Activated B cell treated with CpG ODN at 0.5 μM for 24 hours (primary cell): ENCODE measurements at regions not wholly inside any gene's neighbourhood (a gene's known extent, or its start where the extent isn't known, plus 50 kb on each side); places are given as distances from the start of the nearest gene placed in this dataset.

ENCODE experiments used
- ATAC-seq: fragments of 200-7000 bp; cut with Tn5 transposase; one replicate; pipeline ENCODE4 v1.10.0; 2021; ENCODE audit warnings: low read depth, mild to moderate bottlenecking, moderate library complexity
- CTCF ChIA-PET: fragments of 350-600 bp; sonication (Branson Sonifier 250); formaldehyde crosslinking; loops from one replicate; lab custom pipeline; 2021; ENCODE audit warnings: antibody characterized with exemption; lab: Charles Lee
- POLR2A ChIA-PET: fragments of 350-600 bp; sonication (Branson Sonifier 250); formaldehyde crosslinking; loops from one replicate; lab custom pipeline; 2021; ENCODE audit warnings: antibody characterized with exemption; lab: Charles Lee
- DNase-seq: peaks from one replicate; pipeline ENCODE4 v3.0.0; 2022
- H3K27ac Mint-ChIP-seq: one replicate; pipeline ENCODE4 v1.8.0; 2020; ENCODE audit warnings: mixed read lengths
- H3K27me3 Mint-ChIP-seq: one replicate; pipeline ENCODE4 v1.8.0; 2021; ENCODE audit warnings: mixed read lengths
- H3K36me3 Mint-ChIP-seq: one replicate; pipeline ENCODE4 v1.8.0; 2021; ENCODE audit warnings: low read depth, mixed read lengths
- H3K4me1 Mint-ChIP-seq: one replicate; pipeline ENCODE4 v1.8.0; 2021; ENCODE audit warnings: mixed read lengths
- H3K4me3 Mint-ChIP-seq: one replicate; pipeline ENCODE4 v1.8.0; 2020; ENCODE audit warnings: mild to moderate bottlenecking, mixed read lengths
- H3K9me3 Mint-ChIP-seq: one replicate; pipeline ENCODE4 v1.8.0; 2020; ENCODE audit warnings: mixed read lengths
- CTCF ChIP-seq: fragments of 200-600 bp; IDR thresholded peaks from one replicate; pipeline ENCODE4 v1.8.0; 2022; ENCODE audit warnings: antibody characterized with exemption, mild to moderate bottlenecking
- intact Hi-C: fragments of 100-400 bp; cut with micrococcal nuclease; formaldehyde crosslinking; loops from one replicate; pipeline ENCODE4 v1.15.1; 2024

GRCh38 chr9:113654605-113655428 is 191.3 kb downstream of the RGS3 start:
- H3K36me3 Mint-ChIP-seq: no peaks in the 10 kb centered on the region
- DNase-seq: no peak
- no peak overlapping the region for H3K27ac Mint-ChIP-seq
- no peaks in the 10 kb centered on the region for H3K4me1 Mint-ChIP-seq
- CTCF ChIA-PET: interaction anchor here (0.7 to 9.5 kb wide), 20 partner anchors 11 to 381 kb away, joined by 3 to 321 read pairs (median 5); partner anchors contain the start of genes ALAD, C9orf43, CDC26 and POLE3
- no peaks in the 10 kb centered on the region for H3K9me3 Mint-ChIP-seq
- intact Hi-C loops: loop anchor here (1.0 to 5.0 kb wide), 4 partner anchors 33 to 728 kb away; no protein-coding TSS in a partner anchor
- POLR2A ChIA-PET: interaction anchor here (0.5 to 2.6 kb wide), 5 partner anchors 21 to 380 kb away, joined by 3 to 6 read pairs (median 3); partner anchors contain the start of genes CDC26 and PRPF4
- no peak for TF ChIP-seq CTCF
- peaks cover 12% of the 10 kb centered on the region for H3K27me3 Mint-ChIP-seq
- no peak for ATAC-seq
- H3K4me3 Mint-ChIP-seq: no peak overlapping the region

GRCh38 chr9:113656771-113657670 is 193.5 kb downstream of the RGS3 start:
- Mint-ChIP-seq H3K27me3 (peaks cover 15% of the 10 kb centered on the region), H3K36me3 (no peaks in the 10 kb centered on the region), H3K4me3 (no peak overlapping the region), H3K9me3 (no peaks in the 10 kb centered on the region), H3K27ac (no peak overlapping the region), H3K4me1 (no peaks in the 10 kb centered on the region)
- POLR2A ChIA-PET: interaction anchor here (0.5 to 1.2 kb wide), 4 partner anchors 65 to 382 kb away, joined by 3 to 6 read pairs (median 4); partner anchors contain the start of genes C9orf43 and POLE3
- ATAC-seq (no peak), DNase-seq (no peak)
- TF ChIP-seq CTCF: no peak
- intact Hi-C loops: loop anchor here (5.0 kb wide), 3 partner anchors 35 to 730 kb away; no protein-coding TSS in a partner anchor
- CTCF ChIA-PET: interaction anchor here (0.7 to 9.5 kb wide), 22 partner anchors 7 to 545 kb away, joined by 3 to 321 read pairs (median 4); partner anchors contain the start of genes ALAD, CDC26, PRPF4 and SLC31A2

- ATAC-seq (peak; percentile 97), DNase-seq (peak; percentile 74)
- ChIA-PET CTCF (interaction anchor here (0.5 to 9.5 kb wide), 23 partner anchors 8 to 695 kb away, joined by 3 to 321 read pairs (median 3); partner anchors contain the start of genes ALAD, CDC26, POLE3 and PRPF4), POLR2A (interaction anchor here (1.0 to 1.2 kb wide), 2 partner anchors 66 to 383 kb away, joined by 5 to 6 read pairs; no protein-coding TSS in a partner anchor)
- intact Hi-C loops: loop anchor here (1.0 to 5.0 kb wide), 8 partner anchors 36 to 731 kb away; partner anchors contain the start of gene ALAD
- Mint-ChIP-seq H3K4me3 (no peak overlapping the region), H3K36me3 (no peaks in the 10 kb centered on the region), H3K27me3 (peaks cover 16% of the 10 kb centered on the region), H3K9me3 (no peaks in the 10 kb centered on the region), H3K27ac (no peak overlapping the region), H3K4me1 (no peaks in the 10 kb centered on the region)
- TF ChIP-seq CTCF: peak; percentile 84
Measured at GRCh38 chr9:113657765-113658544, 194.4 kb downstream of the RGS3 start.

GRCh38 chr9:113658545-113658895 is 195.0 kb downstream of the RGS3 start:
- no peak for DNase-seq
- Mint-ChIP-seq H3K9me3 (no peaks in the 10 kb centered on the region), H3K27ac (no peak overlapping the region), H3K36me3 (no peaks in the 10 kb centered on the region), H3K4me3 (no peak overlapping the region), H3K27me3 (peaks cover 16% of the 10 kb centered on the region), H3K4me1 (no peaks in the 10 kb centered on the region)
- intact Hi-C loops: loop anchor here (1.0 to 5.0 kb wide), 8 partner anchors 36 to 731 kb away; partner anchors contain the start of gene ALAD
- ChIA-PET CTCF (interaction anchor here (0.5 to 9.5 kb wide), 20 partner anchors 9 to 694 kb away, joined by 3 to 321 read pairs (median 4); partner anchors contain the start of genes ALAD, CDC26, POLE3 and PRPF4), POLR2A (interaction anchor here (1.0 to 1.2 kb wide), 2 partner anchors 67 to 384 kb away, joined by 5 to 6 read pairs; no protein-coding TSS in a partner anchor)
- TF ChIP-seq CTCF: no peak
- no peak for ATAC-seq
